ENCODE measurements at regions not wholly inside any gene's neighbourhood (a gene's known extent, or its start where the extent isn't known, plus 50 kb on each side); places are given as distances from the start of the nearest gene placed in this dataset.

- ChIA-PET CTCF (interaction anchor here (0.8 to 1.2 kb wide), 2 partner anchors 158 to 218 kb away, joined by 3 read pairs; no protein-coding TSS in a partner anchor), POLR2A (no interaction called here)
- Histone ChIP-seq H3K4me3 (replicated peaks in 1 of 3; ENCODE audit: insufficient read depth in 1 of 3, low read depth in 1 of 3, low read length in 3 of 3) (no peak overlapping the region), H3K9me3 (replicated peaks; ENCODE audit: control insufficient read depth, insufficient read depth, low read length) (no peaks in the 10 kb centered on the region), H3K27ac (ENCODE audit: insufficient read depth, low read depth, low read length) (no peak overlapping the region), H3K79me2 (ENCODE audit: control insufficient read depth, insufficient read depth, low read length) (no peaks in the 10 kb centered on the region), H3K4me1 (ENCODE audit: control insufficient read depth, extremely low read depth, insufficient read depth, low read length) (no peaks in the 10 kb centered on the region), H3K27me3 (ENCODE audit: control insufficient read depth in 2 of 2, insufficient read depth in 2 of 2, low read length in 2 of 2) (no peaks in the 10 kb centered on the region), H3K9me1 (replicated peaks; ENCODE audit: control insufficient read depth, extremely low read depth, insufficient read depth, low read length) (no peaks in the 10 kb centered on the region), H2AFZ (ENCODE audit: low read depth, low read length) (no peak overlapping the region), H3K36me3 (ENCODE audit: control insufficient read depth in 2 of 2, extremely low read depth in 1 of 2, insufficient read depth in 2 of 2, low read length in 2 of 2) (no peaks in the 10 kb centered on the region), H3K9ac (replicated peaks; ENCODE audit: extremely low read depth, insufficient read depth, low read length) (no peak overlapping the region), H4K20me1 (replicated peaks; ENCODE audit: control insufficient read depth, extremely low read depth, insufficient read depth, low read length) (no peaks in the 10 kb centered on the region), H3K4me2 (ENCODE audit: insufficient read depth, low read length) (no peak overlapping the region)
- dilution Hi-C loops (cut with MboI; ENCODE audit: extremely low pct_ligation_motif_present, low sequenced_read_pairs) = no loop called here
- no TSS peak for BruUV-seq (replicated peaks)
- no peak for FAIRE-seq
- intact Hi-C loops (cut with micrococcal nuclease) = no loop called here
- no peak for DNase-seq (ENCODE audit: low read depth, low spot score)
- TF ChIP-seq CTCF (IDR thresholded peaks at IDR 0.05; ENCODE audit: extremely low read depth in 1 of 2, insufficient read depth in 1 of 2, low read depth in 1 of 2, low read length in 2 of 2) (no peak), MYC (IDR thresholded peaks at IDR 0.05; ENCODE audit: low read depth, low read length) (no peak), POLR2AphosphoS5 (IDR thresholded peaks at IDR 0.05; ENCODE audit: insufficient read depth, low read depth, low read length) (no peak), JUN (IDR thresholded peaks at IDR 0.05; ENCODE audit: borderline replicate concordance, insufficient read depth, insufficient read length, low read depth) (no peak), POLR2A (IDR thresholded peaks at IDR 0.05; ENCODE audit: low read depth, low read length) (no peak), FOS (IDR thresholded peaks at IDR 0.05; ENCODE audit: borderline replicate concordance, insufficient read depth, low read length) (no peak)
Measured at GRCh38 chr18:42271647-42272414, 316.8 kb downstream of the PIK3C3 start.

Measured in endothelial cell of umbilical vein (primary cell).